ENCODE measurements at regions not wholly inside any gene's neighbourhood (a gene's known extent, or its start where the extent isn't known, plus 50 kb on each side); places are given as distances from the start of the nearest gene placed in this dataset.

DNA sequence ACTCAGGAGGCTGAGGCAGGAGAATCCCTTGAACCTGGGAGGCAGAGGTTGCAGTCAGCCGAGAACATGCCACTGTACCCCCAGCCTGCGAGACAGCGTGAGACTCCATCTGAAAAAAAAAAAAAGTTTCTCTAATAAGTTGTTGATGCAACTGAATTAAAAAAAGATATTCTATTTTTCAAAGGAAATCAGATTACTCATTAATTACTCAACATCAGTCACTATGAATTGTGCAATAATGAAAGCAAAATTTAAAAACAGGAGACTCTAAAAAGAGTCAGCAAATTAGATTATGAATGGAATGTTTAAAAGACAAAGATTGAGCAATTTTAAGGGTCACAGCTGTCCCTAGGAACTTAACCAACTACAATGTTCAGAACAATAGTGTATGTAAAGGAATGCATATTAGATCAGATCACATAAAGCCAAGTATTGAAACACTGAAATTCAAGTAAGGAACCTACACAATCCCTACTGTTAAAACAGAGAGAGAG is 60.2 kb upstream of the SLC4A7 start (continued):
- TF ChIP-seq ZNF138 (tag by site-specific recombination; IDR thresholded peaks at IDR 0.05; ENCODE audit: borderline replicate concordance): no peak
- TF ChIP-seq ZNF777 (tag by site-specific recombination; IDR thresholded peaks at IDR 0.05; ENCODE audit: borderline replicate concordance): no peak
- TF ChIP-seq ZNF585B (tag by site-specific recombination; IDR thresholded peaks at IDR 0.05): no peak
- no peak for TF ChIP-seq ZNF670 (tag by site-specific recombination; IDR thresholded peaks at IDR 0.05; ENCODE audit: low read depth)
- TF ChIP-seq ZBTB1 (tag by site-specific recombination; IDR thresholded peaks at IDR 0.05): no peak
- no peak for TF ChIP-seq ZNF501 (tag by site-specific recombination; IDR thresholded peaks at IDR 0.05)
- TF ChIP-seq ZXDB (tag by site-specific recombination; IDR thresholded peaks at IDR 0.05): no peak
- TF ChIP-seq RBAK (tag by site-specific recombination; IDR thresholded peaks at IDR 0.05): no peak
- TF ChIP-seq ZNF155 (tag by site-specific recombination; IDR thresholded peaks at IDR 0.05): no peak
- no peak for TF ChIP-seq ZNF792 (tag by site-specific recombination; IDR thresholded peaks at IDR 0.05)
- no peak for TF ChIP-seq ZNF776 (tag by site-specific recombination; IDR thresholded peaks at IDR 0.05; ENCODE audit: borderline replicate concordance)
- no peak for TF ChIP-seq ZNF37A (tag by site-specific recombination; IDR thresholded peaks at IDR 0.05)

DNA sequence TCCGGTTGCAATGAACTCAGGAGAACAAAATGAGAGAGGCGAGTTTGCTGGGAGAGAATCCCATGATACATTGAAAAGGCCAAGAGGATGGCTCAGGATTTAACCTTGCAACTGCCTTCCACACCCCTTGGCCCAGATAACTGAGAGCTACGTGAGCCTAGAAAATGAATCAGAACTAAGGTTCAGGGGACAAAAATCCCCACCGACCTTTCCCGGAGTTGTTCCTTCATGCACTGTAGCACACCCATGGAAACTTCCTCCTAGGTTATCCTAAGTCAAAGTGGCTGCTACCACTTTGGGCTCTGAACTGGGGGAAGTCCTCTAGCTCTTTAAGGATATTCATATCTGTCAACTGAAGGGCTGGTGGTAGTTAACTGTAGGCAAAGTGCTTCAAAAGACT is 58.3 kb upstream of the SLC4A7 start:
- no peak overlapping the region for H3K4me3 ChIP-seq (ENCODE audit: low read depth, low read length)
- TF ChIP-seq ZNF426 (tag by site-specific recombination; IDR thresholded peaks at IDR 0.05) (no peak), ZBTB8A (tag by site-specific recombination; IDR thresholded peaks at IDR 0.05) (no peak)

DNA sequence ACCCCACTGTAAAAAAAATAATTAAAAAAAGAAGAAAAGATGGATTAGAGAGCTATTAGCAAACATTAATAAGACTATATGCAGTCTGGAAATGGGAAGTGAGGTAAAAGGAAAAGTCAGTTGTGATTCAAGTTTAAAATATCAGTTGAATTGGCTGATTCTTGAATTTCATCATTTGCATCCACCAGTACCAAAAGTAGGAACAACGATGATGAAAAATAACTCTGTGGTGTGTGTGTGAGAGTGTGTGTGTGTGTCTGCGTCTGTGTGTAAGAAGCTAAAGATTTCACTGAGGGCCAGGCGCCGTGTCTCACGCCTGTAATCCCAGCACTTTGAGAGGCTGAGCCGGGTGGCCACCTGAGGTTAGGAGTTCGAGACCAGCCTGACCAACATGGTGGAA is 56.0 kb upstream of the SLC4A7 start:
- Histone ChIP-seq H3K4me3 (ENCODE audit: low read depth, low read length) (no peak overlapping the region), H3K4me1 (ENCODE audit: control insufficient read depth, insufficient read depth, low read length) (no peaks in the 10 kb centered on the region), H3K36me3 (ENCODE audit: control insufficient read depth in 2 of 2, insufficient read depth in 1 of 2, low read length in 2 of 2) (no peaks in the 10 kb centered on the region), H3K27ac (ENCODE audit: extremely low read depth, low read depth, low read length) (no peak overlapping the region), H3K9me3 (ENCODE audit: control insufficient read depth, insufficient read depth, low read depth, low read length) (no peaks in the 10 kb centered on the region)
- ChIA-PET POLR2A (no interaction called here), CTCF (no interaction called here)
- TF ChIP-seq, protein P1, sequence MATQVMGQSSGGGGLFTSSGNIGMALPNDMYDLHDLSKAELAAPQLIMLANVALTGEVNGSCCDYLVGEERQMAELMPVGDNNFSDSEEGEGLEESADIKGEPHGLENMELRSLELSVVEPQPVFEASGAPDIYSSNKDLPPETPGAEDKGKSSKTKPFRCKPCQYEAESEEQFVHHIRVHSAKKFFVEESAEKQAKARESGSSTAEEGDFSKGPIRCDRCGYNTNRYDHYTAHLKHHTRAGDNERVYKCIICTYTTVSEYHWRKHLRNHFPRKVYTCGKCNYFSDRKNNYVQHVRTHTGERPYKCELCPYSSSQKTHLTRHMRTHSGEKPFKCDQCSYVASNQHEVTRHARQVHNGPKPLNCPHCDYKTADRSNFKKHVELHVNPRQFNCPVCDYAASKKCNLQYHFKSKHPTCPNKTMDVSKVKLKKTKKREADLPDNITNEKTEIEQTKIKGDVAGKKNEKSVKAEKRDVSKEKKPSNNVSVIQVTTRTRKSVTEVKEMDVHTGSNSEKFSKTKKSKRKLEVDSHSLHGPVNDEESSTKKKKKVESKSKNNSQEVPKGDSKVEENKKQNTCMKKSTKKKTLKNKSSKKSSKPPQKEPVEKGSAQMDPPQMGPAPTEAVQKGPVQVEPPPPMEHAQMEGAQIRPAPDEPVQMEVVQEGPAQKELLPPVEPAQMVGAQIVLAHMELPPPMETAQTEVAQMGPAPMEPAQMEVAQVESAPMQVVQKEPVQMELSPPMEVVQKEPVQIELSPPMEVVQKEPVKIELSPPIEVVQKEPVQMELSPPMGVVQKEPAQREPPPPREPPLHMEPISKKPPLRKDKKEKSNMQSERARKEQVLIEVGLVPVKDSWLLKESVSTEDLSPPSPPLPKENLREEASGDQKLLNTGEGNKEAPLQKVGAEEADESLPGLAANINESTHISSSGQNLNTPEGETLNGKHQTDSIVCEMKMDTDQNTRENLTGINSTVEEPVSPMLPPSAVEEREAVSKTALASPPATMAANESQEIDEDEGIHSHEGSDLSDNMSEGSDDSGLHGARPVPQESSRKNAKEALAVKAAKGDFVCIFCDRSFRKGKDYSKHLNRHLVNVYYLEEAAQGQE (tag by site-specific recombination; IDR thresholded peaks at IDR 0.05): no peak
- TF ChIP-seq TRIM28 (IDR thresholded peaks at IDR 0.05; ENCODE audit: borderline replicate concordance, low read length): no peak
- TF ChIP-seq ZNF274 (IDR thresholded peaks at IDR 0.05; ENCODE audit: low read length): no peak
- TF ChIP-seq ZNF274 (tag by site-specific recombination; IDR thresholded peaks at IDR 0.05; ENCODE audit: borderline replicate concordance): no peak
- no peak for TF ChIP-seq ZNF114 (tag by site-specific recombination; IDR thresholded peaks at IDR 0.05)
- TF ChIP-seq ZNF404 (tag by site-specific recombination; IDR thresholded peaks at IDR 0.05): no peak
- no peak for TF ChIP-seq MYNN (tag by site-specific recombination; IDR thresholded peaks at IDR 0.05; ENCODE audit: borderline replicate concordance)
- no peak for TF ChIP-seq SETDB1 (IDR thresholded peaks at IDR 0.05; ENCODE audit: insufficient read length, low read length)
- no peak for TF ChIP-seq ZNF670 (tag by site-specific recombination; IDR thresholded peaks at IDR 0.05; ENCODE audit: low read depth)
- TF ChIP-seq ZSCAN16 (tag by site-specific recombination; IDR thresholded peaks at IDR 0.05): no peak
- TF ChIP-seq ZNF791 (tag by site-specific recombination; IDR thresholded peaks at IDR 0.05): no peak
- no peak for TF ChIP-seq ZNF354C (tag by site-specific recombination; IDR thresholded peaks at IDR 0.05; ENCODE audit: borderline replicate concordance, low read depth)
- no peak for TF ChIP-seq KLF16 (tag by site-specific recombination; IDR thresholded peaks at IDR 0.05)

More for the DNA sequence above, 58.3 kb upstream of the SLC4A7 start:
- H3K9me3 ChIP-seq (ENCODE audit: control insufficient read depth, insufficient read depth, low read depth, low read length): no peaks in the 10 kb centered on the region
- H3K36me3 ChIP-seq (ENCODE audit: control insufficient read depth in 2 of 2, insufficient read depth in 1 of 2, low read length in 2 of 2): no peaks in the 10 kb centered on the region
- CTCF ChIA-PET: no interaction called here
- H3K4me1 ChIP-seq (ENCODE audit: control insufficient read depth, insufficient read depth, low read length): no peaks in the 10 kb centered on the region
- POLR2A ChIA-PET: no interaction called here
- H3K27ac ChIP-seq (ENCODE audit: extremely low read depth, low read depth, low read length): no peak overlapping the region

Data from HEK293 (cell line).